HG02943 (cell line): ENCODE measurements at regions not wholly inside any gene's neighbourhood (a gene's known extent, or its start where the extent isn't known, plus 50 kb on each side); places are given as distances from the start of the nearest gene placed in this dataset.

ENCODE experiments used
- ATAC-seq: cut with Tn5 transposase; IDR thresholded peaks from one replicate; pipeline ENCODE4 v1.9.1; 2021; ENCODE audit warnings: mild to moderate bottlenecking, low read depth, moderate library complexity; ENCODE audit not compliant: unreplicated experiment

DNA sequence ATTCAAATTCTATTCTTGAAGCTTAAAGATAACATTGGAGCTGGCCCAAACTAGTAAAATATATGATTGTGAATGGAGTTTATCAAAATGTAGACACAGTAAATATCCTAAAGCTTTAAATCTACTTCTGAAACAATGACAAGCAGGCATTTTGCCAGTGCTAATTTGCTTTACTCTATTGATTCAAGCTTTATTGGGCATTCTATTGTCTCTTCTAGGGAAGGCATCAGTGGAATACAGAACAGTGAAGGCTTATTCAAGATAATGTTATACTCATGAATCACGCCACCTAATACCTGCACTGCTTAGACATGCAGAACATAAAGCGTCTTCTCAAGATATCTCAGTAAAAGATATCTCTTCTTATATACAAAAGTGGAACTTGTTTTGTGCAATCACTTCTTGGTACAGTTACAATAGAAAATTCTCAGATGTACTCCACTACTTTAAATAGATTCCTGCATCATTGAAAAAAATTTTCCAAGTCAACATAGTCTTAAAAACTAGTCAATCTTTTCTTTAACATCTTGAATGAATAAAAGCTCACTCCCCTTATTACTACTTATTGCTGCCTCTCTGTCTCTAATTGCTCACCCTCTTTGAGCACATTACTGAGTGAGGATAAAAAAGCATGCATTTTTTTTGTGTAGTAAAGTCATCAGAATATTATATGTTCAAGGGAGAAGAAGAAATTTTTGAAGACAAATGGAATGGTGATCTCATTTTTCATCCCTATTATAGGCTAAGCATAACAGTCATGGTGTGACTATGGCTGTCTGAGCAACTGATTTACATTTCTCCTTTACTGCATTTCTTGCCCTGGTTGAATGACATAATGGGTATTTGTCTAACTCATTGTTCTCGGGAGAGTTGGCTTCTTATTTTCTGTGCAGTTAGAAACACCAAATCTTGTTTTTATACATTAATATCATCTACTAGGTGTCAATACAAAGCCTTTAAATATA, 98.0 kb upstream of the E2F7 start:
- no peak for ATAC-seq

GRCh38 chr12:77161944-77162343, 96.6 kb upstream of the E2F7 start:
- no peak for ATAC-seq

DNA sequence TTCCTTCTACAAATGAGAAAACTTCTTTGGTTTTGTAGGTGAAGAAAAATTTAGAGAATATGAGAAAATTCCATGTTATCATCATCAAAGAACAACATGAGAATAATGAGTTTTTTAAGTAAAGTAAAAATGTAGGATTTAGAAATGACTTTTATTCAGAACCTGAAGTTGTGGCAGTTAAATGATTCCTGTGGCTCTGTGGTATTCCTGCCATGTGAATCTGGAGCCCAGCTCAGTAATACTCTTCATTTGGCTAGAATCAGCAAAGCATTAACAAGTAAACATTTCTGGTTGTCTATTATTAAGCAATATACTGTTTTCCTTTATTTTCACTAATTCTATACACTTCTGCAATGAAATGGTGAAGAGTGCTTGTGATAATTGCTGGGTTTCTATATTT, 95.6 kb upstream of the E2F7 start:
- no peak for ATAC-seq

DNA sequence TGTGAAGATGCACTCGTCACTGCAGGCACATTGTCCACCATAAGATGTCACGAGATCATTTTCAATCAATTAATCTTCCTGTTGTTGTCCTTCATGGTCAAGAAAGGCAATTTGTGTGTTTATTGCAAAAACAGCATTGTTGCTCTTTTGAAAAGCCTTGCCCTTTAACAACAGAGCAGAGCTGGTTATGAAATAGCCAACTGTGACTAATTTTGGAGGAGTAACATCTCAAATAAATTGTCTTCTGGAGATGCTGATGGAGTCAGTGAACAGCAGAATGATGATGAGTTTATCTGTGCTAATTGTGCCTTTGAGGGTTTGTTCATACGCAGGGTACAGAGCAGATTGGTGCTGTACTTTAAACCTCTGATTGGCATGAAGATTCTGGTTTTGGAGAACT, 88.3 kb upstream of the E2F7 start:
- ATAC-seq = no peak

- ATAC-seq = no peak
Observed at GRCh38 chr12:77152623-77153193, 87.3 kb upstream of the E2F7 start.

GRCh38 chr12:77151030-77151429, 85.7 kb upstream of the E2F7 start:
- no peak for ATAC-seq

- ATAC-seq = no peak
Observed at GRCh38 chr12:77133566-77133965, 68.2 kb upstream of the E2F7 start.

GRCh38 chr12:77131977-77132490, 66.7 kb upstream of the E2F7 start:
- ATAC-seq = no peak

- no peak for ATAC-seq
Observed at GRCh38 chr12:77130193-77130592, 64.8 kb upstream of the E2F7 start.

- ATAC-seq = no peak
Observed at GRCh38 chr12:77124767-77125166, 59.4 kb upstream of the E2F7 start.

DNA sequence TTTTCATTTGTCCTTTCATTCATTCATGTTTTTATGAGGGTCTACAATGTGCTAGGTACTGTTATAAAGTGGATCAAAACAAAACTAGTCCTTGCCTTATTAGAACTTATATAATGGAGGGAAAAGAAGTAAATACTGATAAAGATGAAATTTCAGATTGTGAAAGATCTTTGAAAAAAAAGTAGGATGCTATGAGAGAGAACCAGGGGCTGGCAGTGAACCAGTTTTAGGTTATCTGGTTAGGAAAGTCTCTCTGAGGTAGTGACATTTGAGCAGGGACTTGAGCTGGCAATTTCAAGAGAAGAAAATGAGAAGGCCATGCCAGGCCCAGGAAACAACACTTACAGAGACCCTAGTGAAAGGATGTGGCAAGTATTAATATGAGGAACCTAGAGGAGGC, 57.3 kb upstream of the E2F7 start:
- ATAC-seq = no peak

- no peak for ATAC-seq
Observed at GRCh38 chr12:77122236-77122635, 56.9 kb upstream of the E2F7 start.

- ATAC-seq = no peak
Observed at GRCh38 chr12:77120156-77121085, 55.1 kb upstream of the E2F7 start.

DNA sequence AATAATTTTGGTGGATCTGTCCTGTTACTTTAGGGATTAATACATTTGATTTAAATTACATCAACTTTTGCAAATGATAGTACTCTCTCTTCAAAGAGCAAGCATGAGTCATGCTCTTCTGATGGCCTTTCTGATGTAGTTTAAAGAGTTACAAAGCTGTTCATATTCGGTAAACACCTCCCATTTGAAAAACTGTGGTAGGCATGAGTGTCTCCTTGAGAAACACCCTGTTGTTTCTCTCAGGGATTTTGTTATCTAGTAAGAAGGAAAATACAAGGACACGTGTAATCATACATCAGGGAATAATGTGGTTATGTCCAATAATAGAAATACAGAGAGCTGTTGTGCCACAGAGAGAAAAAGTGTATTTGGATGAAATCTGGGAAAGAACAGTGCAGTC, 53.3 kb upstream of the E2F7 start:
- ATAC-seq = no peak

- ATAC-seq = no peak
Observed at GRCh38 chr12:77116277-77116676, 50.9 kb upstream of the E2F7 start.

DNA sequence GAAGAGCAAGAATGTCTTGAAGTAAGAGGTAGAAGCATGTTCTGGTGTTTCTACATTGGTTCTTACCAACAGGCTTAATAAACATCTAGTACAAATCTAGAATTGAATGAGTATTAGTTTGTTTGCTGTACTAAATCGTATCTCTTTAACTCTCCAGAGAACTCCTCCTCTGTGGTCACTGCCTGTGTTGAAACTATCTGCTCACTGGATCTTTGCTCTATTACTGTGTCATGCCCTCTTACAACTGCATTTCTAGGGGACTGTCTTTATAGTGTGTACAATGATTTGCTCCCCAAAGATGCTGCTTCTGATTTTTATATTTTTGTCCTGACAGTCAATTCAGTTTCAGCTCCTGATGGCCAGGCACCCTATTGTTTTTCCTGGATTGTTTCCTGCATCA, 50.1 kb upstream of the E2F7 start:
- ATAC-seq = no peak
